Activated CD8-positive, alpha-beta T cell treated with anti-CD3 and anti-CD28 coated beads for 36 hours (primary cell): ENCODE measurements at regions not wholly inside any gene's neighbourhood (a gene's known extent, or its start where the extent isn't known, plus 50 kb on each side); places are given as distances from the start of the nearest gene placed in this dataset.
"Not testable (repeated sequence)": the region's sequence is repeated elsewhere in the genome, so short reads cannot be mapped to it uniquely, and the experiment has no call there.

Source experiments
- ATAC-seq: fragments of 200-7000 bp; cut with Tn5 transposase; one replicate; pipeline ENCODE4 v1.10.0; 2021; ENCODE audit warnings: mild to moderate bottlenecking, moderate library complexity
- CTCF ChIA-PET: fragments of 350-600 bp; sonication (Branson Sonifier 250); formaldehyde crosslinking; loops from one replicate; lab custom pipeline; 2021; ENCODE audit warnings: antibody characterized with exemption; lab: Charles Lee
- POLR2A ChIA-PET: fragments of 350-600 bp; sonication (Branson Sonifier 250); formaldehyde crosslinking; loops from one replicate; lab custom pipeline; 2021; ENCODE audit warnings: antibody characterized with exemption; lab: Charles Lee
- DNase-seq: peaks from one replicate; pipeline ENCODE4 v3.0.0-alpha.2; 2020
- H3K27ac Mint-ChIP-seq: one replicate; pipeline ENCODE4 v1.8.0; 2021; ENCODE audit warnings: mild to moderate bottlenecking, mixed read lengths
- H3K27me3 Mint-ChIP-seq: one replicate; pipeline ENCODE4 v1.8.0; 2021; ENCODE audit warnings: mixed read lengths
- H3K36me3 Mint-ChIP-seq: one replicate; pipeline ENCODE4 v1.8.0; 2021; ENCODE audit warnings: low read depth, mixed read lengths
- H3K4me1 Mint-ChIP-seq: one replicate; pipeline ENCODE4 v1.8.0; 2021; ENCODE audit warnings: low read depth, mixed read lengths
- H3K4me3 Mint-ChIP-seq: one replicate; pipeline ENCODE4 v1.8.0; 2021; ENCODE audit warnings: mild to moderate bottlenecking, moderate library complexity, mixed read lengths
- H3K9me3 Mint-ChIP-seq: one replicate; pipeline ENCODE4 v1.8.0; 2021; ENCODE audit warnings: mixed read lengths
- intact Hi-C: fragments of 100-400 bp; cut with micrococcal nuclease; formaldehyde crosslinking; loops from one replicate; pipeline ENCODE4 v1.10.0; 2022

DNA sequence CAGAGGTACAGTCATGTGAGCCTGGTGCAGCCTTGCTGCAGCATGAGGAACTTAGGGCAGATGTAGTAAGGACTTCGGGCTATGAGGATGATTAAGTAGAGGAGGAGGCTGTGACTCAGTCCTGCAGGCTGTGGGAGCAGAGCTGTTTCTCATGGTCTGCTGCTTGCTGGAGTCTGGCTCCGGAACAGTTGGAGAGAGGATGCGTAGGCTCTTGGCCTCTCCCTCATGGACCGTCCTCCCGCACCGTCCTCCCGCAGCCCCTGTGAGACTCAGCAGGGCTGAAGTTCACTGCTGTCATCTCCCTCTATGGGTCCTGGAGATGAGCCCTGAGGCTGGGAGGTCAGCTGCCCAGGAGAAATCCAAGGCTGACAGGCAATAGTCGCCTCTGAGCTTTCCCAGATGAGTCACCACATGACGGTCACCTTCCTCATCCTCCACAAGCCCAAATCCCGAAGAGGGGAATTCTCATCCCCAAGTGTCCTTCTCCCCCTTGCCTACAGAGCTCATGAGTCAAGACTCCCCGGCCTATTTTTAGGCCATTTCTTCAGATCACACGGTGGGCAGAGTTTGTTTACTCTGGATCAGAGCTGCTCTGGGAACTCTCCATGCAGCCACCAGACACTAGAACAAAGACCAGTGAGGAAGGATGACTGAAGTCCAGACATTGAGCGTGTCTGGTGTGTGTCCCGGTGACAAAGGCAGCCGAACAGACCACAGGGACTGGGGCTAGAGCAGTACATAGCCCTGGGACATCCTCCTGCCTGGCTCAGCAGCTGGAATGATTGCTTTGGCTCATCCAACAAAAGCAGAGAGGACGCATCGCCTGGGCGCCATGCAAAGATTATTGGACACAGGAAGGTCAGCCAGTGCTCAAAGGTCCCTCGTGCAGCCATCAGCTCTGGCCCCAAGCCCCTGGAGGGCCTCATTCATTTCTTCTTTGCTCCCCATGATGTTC lies 134.5 kb downstream of the NPIPB11 start:
- H3K27ac Mint-ChIP-seq, H3K4me1 Mint-ChIP-seq, DNase-seq, ATAC-seq, H3K4me3 Mint-ChIP-seq, POLR2A ChIA-PET, H3K27me3 Mint-ChIP-seq, intact Hi-C loops, CTCF ChIA-PET, H3K9me3 Mint-ChIP-seq, H3K36me3 Mint-ChIP-seq: not testable (repeated sequence)

DNA sequence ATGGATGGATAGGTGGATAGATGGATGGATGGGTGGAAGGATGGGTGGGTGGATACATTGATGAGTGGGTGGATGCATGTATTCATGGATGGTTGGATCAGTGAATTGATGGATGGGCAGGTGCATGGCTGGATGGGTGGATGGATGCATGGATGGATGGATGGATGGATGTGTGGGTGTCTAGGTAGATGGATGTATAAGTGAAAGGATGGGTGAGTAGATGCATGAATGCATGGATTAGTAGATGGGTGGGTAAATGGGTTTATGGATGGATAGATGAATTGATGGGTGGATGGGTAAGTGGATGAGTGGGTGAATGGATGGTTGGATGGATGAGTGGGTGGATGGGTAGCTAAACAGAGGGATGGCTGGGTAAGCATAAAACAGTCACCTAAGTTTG lies 135.6 kb downstream of the NPIPB11 start:
- intact Hi-C loops, H3K4me3 Mint-ChIP-seq, H3K4me1 Mint-ChIP-seq, H3K36me3 Mint-ChIP-seq, POLR2A ChIA-PET, H3K27me3 Mint-ChIP-seq, H3K27ac Mint-ChIP-seq, H3K9me3 Mint-ChIP-seq, ATAC-seq, DNase-seq, CTCF ChIA-PET: not testable (repeated sequence)

DNA sequence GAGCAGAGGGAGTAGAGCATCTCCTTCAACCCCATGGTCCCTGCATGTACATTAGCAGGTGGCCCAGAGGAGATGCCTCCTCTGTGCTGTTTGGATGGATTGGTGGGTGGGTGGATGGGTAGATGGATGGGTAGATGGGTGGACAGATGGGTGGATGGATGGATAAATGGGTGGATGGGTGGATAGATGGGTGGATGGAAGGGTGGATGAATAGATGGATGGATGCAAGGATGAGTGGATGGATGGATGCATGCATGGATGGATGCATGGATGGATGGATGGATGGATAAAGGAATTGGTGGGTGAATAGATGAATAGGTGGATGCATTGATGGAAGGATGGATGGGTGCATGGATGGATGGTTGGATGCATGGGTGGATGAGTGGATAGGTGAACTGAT lies 136.5 kb downstream of the NPIPB11 start:
- intact Hi-C loops, H3K27me3 Mint-ChIP-seq, ATAC-seq, H3K4me1 Mint-ChIP-seq, H3K36me3 Mint-ChIP-seq, H3K9me3 Mint-ChIP-seq, CTCF ChIA-PET, DNase-seq, POLR2A ChIA-PET, H3K27ac Mint-ChIP-seq, H3K4me3 Mint-ChIP-seq: not testable (repeated sequence)

DNA sequence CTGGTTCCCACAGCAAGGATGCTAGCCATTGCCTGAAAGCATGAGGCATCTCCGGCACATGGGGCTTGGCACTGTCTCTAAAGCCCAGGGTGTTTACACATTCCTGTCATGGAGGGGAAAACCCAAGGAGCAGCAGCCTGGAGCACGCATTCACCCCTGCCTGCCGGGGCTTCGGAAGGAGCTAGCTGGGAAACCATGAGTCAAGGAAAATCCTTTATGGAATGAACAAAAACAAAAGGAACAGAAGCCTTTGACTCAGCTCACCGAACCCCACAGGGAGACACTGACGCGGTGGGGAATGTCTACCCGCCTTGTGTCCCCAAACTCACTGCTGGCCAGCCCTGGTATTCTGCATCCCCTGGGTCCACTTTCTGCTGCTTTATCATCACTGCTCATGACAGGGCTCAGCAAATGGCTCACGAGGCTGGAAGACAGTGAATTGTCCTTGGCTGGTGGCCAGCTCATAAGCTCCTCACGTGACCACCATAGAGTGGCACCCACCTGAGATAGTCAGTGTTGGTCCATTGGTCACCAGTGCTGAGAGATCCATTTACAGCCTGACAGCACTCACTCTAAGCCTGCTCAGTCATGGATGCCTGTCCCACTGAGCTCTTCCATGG lies 137.2 kb downstream of the NPIPB11 start:
- ATAC-seq, H3K9me3 Mint-ChIP-seq, H3K27ac Mint-ChIP-seq, POLR2A ChIA-PET, CTCF ChIA-PET, H3K36me3 Mint-ChIP-seq, intact Hi-C loops, H3K4me3 Mint-ChIP-seq, H3K4me1 Mint-ChIP-seq, H3K27me3 Mint-ChIP-seq, DNase-seq: not testable (repeated sequence)

DNA sequence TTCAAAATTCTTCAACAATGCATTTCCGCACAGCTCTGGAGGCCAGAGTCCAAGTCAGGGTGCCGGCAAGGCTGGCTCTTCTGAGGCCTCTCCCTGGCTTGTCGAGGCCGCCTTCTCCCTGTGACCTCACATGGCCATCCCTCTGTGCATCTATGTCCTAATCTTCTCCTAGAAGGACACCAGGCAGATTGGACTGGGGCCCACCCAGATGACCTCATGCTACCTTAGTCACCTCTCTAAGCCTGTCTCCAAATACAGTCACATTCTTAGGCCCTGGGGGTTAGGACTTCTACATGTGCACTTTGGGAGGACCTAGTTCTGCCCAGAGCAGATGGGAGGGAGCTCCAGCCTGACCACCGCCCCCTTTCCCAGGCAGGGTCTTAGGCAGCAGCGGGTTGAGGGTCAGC lies 137.7 kb downstream of the NPIPB11 start:
- H3K4me3 Mint-ChIP-seq, intact Hi-C loops, H3K27ac Mint-ChIP-seq, CTCF ChIA-PET, ATAC-seq, H3K9me3 Mint-ChIP-seq, H3K36me3 Mint-ChIP-seq, POLR2A ChIA-PET, DNase-seq, H3K27me3 Mint-ChIP-seq, H3K4me1 Mint-ChIP-seq: not testable (repeated sequence)

DNA sequence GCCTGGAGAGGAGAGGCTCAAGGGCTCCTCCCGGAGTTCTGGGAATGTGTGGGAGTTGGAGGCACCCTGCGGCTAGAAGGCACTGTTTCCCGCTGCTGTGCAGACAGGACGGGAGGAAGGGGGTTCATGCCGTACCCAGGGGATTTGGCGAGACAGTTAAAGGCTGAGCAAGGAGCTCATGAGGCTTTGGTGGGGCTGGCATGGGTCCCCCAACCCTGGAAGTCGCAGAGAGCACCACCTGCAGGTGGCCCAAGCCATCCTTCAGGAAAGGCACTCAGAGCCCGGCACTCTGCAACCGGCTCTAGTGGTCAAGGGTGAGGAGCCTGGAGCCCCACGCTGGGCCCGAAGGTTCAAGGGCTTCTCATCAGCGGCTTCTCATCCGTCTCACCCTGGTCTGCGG lies 138.2 kb downstream of the NPIPB11 start:
- POLR2A ChIA-PET, ATAC-seq, H3K27ac Mint-ChIP-seq, CTCF ChIA-PET, H3K9me3 Mint-ChIP-seq, H3K36me3 Mint-ChIP-seq, H3K4me3 Mint-ChIP-seq, DNase-seq, H3K27me3 Mint-ChIP-seq, H3K4me1 Mint-ChIP-seq, intact Hi-C loops: not testable (repeated sequence)

DNA sequence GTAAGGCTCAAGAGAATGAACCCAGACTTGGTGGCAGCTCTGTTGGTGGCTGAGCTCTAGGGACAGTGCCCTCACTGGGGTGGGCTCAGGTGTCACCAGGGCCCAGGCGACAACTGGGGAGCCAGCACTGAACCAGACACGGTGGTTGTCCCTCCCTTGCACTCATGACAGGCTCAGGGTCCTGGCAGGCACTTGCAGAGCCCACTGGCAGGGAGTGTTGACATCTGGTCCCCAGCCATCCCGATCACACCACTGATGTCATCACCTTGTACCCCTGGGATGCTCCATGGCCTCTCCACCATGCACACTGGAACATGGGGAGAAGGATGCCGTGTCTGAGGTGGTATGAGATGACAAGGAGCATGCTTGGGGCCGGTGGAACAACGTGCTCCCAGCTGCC lies 138.6 kb downstream of the NPIPB11 start:
- DNase-seq, ATAC-seq, H3K27me3 Mint-ChIP-seq, CTCF ChIA-PET, H3K4me1 Mint-ChIP-seq, H3K27ac Mint-ChIP-seq, H3K9me3 Mint-ChIP-seq, H3K36me3 Mint-ChIP-seq, intact Hi-C loops, POLR2A ChIA-PET, H3K4me3 Mint-ChIP-seq: not testable (repeated sequence)

DNA sequence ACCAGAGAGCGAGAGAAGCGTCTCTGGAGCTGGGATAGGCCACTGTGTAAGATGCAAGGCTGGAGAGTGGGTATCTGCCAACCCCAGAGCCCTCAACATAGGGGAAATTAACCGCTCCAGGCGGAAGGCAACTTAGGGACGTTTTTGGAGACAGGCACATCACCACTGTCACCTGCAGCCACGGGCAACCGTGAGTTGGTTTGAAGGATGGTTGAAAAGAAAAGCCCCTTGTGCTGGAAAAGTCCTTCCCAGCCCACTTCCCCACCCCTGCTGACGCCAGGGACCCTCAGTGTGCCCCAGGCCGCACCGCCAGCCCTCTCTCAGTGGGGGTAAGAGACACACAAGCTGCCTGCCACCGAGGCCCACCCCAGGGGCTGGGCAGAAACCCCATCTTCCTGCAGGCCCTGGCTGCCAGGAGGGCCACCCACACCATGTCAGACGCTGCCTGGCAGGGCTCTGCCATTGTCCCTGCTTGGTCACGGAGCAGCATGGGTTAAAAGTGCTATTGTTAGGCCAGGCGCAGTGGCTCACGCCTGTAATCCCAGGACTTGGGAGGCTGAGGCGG lies 139.4 kb downstream of the NPIPB11 start:
- H3K27ac Mint-ChIP-seq, intact Hi-C loops, H3K27me3 Mint-ChIP-seq, POLR2A ChIA-PET, H3K4me1 Mint-ChIP-seq, H3K36me3 Mint-ChIP-seq, CTCF ChIA-PET, H3K4me3 Mint-ChIP-seq, H3K9me3 Mint-ChIP-seq, ATAC-seq, DNase-seq: not testable (repeated sequence)

DNA sequence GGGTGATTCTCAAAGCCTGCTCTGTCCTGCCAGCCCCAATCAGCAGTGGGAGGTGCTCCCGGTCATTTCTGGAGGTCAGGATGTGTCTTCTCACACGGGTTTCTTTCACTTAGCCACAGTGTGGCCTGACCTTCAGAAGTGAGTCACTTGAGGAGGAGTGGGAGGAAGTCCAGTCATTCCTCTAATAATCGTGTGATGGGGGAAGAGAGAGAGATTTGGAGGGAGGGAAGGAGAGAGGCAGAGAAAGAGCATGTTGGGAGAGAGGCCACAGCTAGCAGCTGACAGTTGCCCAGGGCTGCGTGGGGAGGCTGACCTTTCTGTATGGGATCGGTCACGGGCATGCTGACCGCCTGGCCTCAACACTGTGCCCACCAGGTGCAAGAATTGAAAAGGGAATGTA lies 139.9 kb downstream of the NPIPB11 start:
- ATAC-seq, POLR2A ChIA-PET, H3K9me3 Mint-ChIP-seq, CTCF ChIA-PET, DNase-seq, H3K36me3 Mint-ChIP-seq, H3K4me3 Mint-ChIP-seq, H3K4me1 Mint-ChIP-seq, H3K27ac Mint-ChIP-seq, intact Hi-C loops, H3K27me3 Mint-ChIP-seq: not testable (repeated sequence)

DNA sequence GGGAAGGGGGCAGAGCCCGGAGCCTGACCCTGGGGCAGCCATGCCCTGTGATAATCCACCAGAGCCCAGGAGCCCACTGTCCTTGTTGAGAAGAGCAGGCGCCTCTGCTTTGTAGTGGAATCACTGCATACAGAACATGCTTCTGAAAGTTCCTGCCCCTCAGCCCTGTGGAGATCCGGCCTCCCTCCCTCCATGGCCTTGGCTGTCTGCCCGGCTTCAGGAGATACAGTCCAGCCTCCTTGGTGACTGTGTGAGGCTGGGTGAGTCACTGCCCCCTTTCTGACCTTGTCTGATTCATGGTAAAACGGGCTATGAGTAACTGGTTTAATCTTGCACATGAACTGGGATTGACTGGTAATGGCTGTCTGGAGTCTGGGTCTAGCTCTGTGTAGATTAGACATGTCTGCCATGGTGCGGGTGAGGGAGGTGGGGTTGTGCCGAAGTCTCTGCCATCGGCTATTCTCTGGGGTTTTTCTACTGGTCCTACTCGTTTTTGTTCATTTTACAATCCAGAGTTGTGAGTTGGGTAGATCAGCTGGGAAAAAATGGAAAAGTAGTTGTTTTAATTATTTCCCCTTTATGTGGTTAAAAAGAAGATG lies 141.2 kb downstream of the NPIPB11 start:
- intact Hi-C loops, H3K27me3 Mint-ChIP-seq, H3K4me1 Mint-ChIP-seq, CTCF ChIA-PET, H3K36me3 Mint-ChIP-seq, H3K9me3 Mint-ChIP-seq, POLR2A ChIA-PET, H3K27ac Mint-ChIP-seq, H3K4me3 Mint-ChIP-seq: not testable (repeated sequence)
- ATAC-seq (peak; percentile 95), DNase-seq (peak; percentile 62)

DNA sequence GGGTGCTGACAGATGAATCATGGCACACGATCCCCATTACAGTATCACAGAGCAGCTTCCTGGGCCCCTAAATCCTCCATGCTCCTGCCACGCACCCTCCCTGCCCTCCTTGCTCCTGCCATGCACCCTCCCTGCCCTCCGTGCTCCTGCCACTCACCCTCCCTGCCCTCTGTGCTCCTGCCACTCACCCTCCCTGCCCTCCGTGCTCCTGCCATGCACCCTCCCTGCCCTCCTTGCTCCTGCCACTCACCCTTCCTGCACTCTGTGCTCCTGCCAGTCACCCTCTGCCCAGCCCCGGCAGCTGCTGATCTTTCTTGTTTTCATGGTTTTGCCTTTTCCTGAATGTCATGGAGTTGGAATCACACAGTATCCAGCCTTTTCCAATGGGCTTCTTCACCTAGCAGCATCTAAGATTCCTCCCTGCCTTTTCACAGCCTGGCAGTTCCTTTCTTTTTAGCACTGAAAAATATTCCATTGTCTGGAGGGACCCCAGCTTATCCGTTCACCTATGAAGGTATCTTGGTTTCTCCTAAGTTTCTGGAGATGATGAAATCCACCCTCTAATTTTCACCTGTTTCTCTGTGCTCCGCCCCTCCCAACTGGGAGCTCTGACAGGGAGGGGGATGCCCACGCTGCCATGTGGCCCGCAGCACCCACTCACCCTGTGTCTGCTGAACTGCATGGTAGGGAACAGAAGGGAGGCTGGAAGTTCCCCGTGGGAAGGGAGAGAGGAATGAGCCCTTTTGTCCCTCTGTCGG lies 142.3 kb downstream of the NPIPB11 start:
- DNase-seq, H3K4me3 Mint-ChIP-seq, H3K27me3 Mint-ChIP-seq, ATAC-seq, intact Hi-C loops, H3K4me1 Mint-ChIP-seq, POLR2A ChIA-PET, H3K36me3 Mint-ChIP-seq, H3K9me3 Mint-ChIP-seq, CTCF ChIA-PET, H3K27ac Mint-ChIP-seq: not testable (repeated sequence)
